GM12873 (cell line): ENCODE measurements at regions not wholly inside any gene's neighbourhood (a gene's known extent, or its start where the extent isn't known, plus 50 kb on each side); places are given as distances from the start of the nearest gene placed in this dataset.

Experiments
- CTCF ChIP-seq: IDR thresholded peaks from 2 replicates; pipeline ENCODE4 v1.5.1; 2012; ENCODE audit warnings: low read depth, mild to moderate bottlenecking, moderate library complexity, low read length, control low read depth; ENCODE audit not compliant: insufficient read depth; ENCODE audit errors: missing control alignments

DNA sequence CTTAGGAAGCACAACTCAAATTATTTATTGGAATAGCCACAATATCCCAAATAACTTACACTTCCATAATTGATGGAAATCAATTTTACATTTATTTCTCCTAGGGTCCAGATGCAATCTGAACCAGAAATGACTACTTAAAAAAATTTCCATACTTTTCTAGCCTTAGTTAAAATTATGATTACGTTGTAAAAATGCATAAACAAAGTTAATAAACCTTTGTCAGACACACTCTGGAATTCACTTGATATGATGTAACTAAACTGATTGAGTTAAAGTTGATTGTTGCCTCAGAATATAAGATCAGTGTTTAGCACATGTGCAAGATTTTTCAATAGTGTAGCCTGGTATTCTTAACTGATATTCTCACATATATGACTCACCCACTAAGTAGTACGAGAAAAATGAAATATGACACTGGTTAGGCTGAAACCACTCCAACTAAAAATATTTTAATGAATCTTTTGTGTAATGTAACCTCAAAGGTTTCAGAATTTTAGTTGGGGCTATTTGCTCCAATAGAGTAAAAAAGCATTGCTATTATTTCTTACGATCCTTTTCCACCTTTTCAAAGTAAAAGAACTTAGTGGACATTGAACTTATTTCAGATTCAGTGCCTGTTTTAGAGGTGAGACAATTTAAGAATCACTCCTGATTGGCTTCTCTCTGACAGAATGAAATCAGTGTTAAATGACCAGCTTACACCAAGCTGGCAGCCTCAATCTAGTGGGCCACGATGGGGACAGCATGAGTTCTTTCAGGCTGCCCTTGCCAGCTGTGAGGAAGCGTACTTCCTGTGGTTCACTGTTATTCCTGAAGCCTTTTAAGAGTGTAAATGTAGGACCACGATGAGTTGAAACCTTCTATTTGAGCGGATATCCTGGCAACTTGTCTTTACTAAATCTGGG lies 277.2 kb upstream of the CDH9 start:
- no peak for TF ChIP-seq CTCF

DNA sequence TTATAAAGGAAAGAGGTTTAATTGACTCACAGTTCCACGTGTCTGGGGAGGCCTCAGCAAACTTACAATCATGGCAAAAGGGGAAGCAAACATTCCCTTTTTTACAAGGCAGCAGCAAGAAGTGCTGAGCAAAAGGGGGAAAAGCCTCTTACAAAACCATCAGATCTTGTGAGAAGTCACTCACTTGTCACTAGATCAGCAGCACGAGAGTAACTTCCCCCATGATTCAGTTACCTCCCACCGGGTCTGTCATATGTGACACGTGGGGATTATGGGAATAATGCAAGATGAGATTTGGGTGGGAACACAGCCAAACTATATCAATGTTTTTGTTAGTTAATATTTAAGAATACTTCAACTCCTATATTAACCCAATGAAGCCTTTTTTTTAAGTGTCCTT lies 275.2 kb upstream of the CDH9 start:
- TF ChIP-seq CTCF = no peak

DNA sequence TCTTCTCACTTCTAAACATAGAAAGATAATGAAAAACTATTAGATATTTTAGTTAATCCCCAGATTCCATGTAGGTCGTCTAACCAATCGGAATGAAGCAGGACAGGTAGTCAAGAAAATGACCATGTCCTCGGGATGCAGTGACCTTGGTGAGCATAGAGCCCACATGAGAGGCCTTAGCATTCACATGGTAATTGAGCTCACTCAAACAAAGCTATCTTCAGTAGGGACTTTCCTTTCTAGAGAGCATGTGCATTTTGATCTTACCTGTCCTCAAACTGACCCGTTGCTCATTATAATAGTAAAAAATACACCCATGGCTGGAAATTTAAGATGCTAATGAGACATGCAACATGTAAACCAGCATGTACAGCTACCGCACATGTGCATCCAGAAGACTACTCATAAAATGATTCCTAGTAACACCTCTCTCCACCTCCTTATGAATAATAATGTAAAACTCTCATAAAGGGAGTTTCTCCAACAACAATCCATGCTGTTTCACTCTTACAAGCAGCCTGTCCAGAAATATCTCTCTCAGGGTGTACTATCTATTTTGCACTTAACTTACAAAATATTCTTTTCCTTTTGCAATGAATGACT lies 274.0 kb upstream of the CDH9 start:
- TF ChIP-seq CTCF = no peak

DNA sequence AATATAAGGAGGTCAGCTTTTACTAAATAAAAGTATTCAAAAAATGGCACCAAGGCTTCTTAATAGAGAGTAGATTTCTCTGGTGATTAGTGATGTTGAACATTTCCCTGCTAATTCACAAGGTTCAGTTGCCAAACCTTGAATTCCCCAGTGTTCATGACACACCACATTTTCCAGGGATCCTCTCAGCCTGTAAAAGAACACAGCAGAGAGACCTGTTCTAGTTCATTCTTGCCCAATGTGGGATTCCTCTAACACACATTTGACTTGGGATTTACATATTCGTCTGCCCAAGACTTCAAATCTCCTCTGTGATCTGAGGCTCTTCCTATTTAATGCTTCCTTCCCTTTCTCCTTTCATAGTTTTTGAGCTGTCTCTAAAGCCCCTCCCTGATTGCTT lies 273.2 kb upstream of the CDH9 start:
- no peak for TF ChIP-seq CTCF

DNA sequence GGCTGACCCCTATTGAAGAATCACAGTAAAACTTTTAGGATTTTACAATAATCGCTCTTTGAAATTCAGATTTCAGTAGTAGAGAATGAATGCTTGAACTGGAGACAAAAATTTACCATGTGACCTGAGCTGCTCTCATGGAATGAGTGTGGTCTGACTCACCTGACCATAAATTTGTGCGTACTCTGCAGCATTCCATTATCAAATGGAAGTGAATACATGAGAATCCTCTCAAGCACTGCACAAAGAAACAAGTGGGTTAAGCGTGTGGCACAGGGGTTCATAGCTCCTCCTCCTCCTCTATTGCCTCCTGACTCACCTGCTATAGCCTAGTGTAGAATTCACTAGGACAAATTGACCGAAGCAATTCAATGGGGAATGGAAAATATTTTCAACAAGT lies 269.8 kb upstream of the CDH9 start:
- TF ChIP-seq CTCF = no peak

- TF ChIP-seq CTCF = no peak
Measured at GRCh38 chr5:27290172-27290571, 251.8 kb upstream of the CDH9 start.

DNA sequence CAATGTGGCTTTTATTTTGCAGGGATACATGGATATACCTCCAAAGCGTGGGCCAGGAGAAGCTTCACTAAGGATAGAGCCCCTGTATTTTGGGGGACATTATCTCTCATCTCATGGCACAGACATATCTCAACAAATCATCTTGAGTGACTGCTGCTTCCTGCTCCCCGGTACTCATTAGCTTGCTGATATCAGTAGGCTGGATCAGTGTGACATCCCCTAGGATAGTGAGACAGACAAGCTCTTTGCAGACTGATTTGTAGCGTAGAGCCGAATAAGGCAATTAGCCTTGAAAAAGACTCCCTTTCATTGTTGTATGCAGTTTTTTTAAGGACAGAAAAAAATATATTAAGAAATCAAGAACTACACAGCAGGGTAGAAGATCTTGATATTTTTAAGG lies 237.7 kb upstream of the CDH9 start:
- no peak for TF ChIP-seq CTCF
